Prostate gland (tissue), 2 donors: ENCODE measurements at regions not wholly inside any gene's neighbourhood (a gene's known extent, or its start where the extent isn't known, plus 50 kb on each side); places are given as distances from the start of the nearest gene placed in this dataset.
"Not testable (repeated sequence)": the region's sequence is repeated elsewhere in the genome, so short reads cannot be mapped to it uniquely, and the experiment has no call there.

ENCODE experiments used
- DNase-seq: peaks from one replicate; pipeline ENCODE4 v3.0.0-alpha.2; 2019; ENCODE audit warnings: low spot score
- H3K27ac ChIP-seq, 2 donors: fragments of 200-600 bp; sonication (generic); 2 replicates each; pipeline ENCODE4 v1.5.1; 2017 to 2019
- H3K27me3 ChIP-seq: fragments of 200-600 bp; sonication (generic); replicated peaks from 2 replicates; pipeline ENCODE4 v1.5.1; 2019; ENCODE audit not compliant: insufficient read depth
- H3K36me3 ChIP-seq, 2 donors: fragments of 200-600 bp; sonication (generic); 1 replicate in 1 of 2; 2 replicates in 1 of 2; pipeline versions ENCODE4 v1.5.1 to v1.8.1; 2017 to 2019
- H3K4me1 ChIP-seq: fragments of 200-600 bp; sonication (generic); replicated peaks from 2 replicates; pipeline ENCODE4 v1.5.1; 2019
- H3K4me3 ChIP-seq, 2 donors: fragments of 200-600 bp; sonication (generic); 2 replicates each; pipeline ENCODE4 v1.5.1; 2017 to 2019
- H3K9me3 ChIP-seq: fragments of 200-600 bp; sonication (generic); 2 replicates; pipeline ENCODE4 v1.5.1; 2017
- POLR2A ChIP-seq: fragments of 450-650 bp; IDR thresholded peaks from one replicate; pipeline ENCODE4 v1.6.1; 2016; ENCODE audit warnings: antibody characterized with exemption, mild to moderate bottlenecking
- POLR2AphosphoS5 ChIP-seq: sonication (generic); formaldehyde crosslinking; IDR thresholded peaks from one replicate; pipeline ENCODE4 v1.6.1; 2017; ENCODE audit warnings: antibody characterized with exemption
- WGBS: methylation state at CpG from one replicate; pipeline ENCODE4 v1.1.5; 2018; 5-methylcytosine and 5-hydroxymethylcytosine counted together
- intact Hi-C: fragments of 100-400 bp; cut with DNase I; formaldehyde crosslinking; loops from one replicate; pipeline ENCODE4 v1.14.2; 2022
- TF ChIP-seq, protein P1 (sequence below), 4 experiments: fragments of 200-600 bp in 2 of 4; fragments of 450-650 bp in 2 of 4; sonication (generic) in 2 of 4; IDR thresholded peaks; 1 replicate in 3 of 4; 2 replicates in 1 of 4; pipeline ENCODE4 v1.5.1; 2016 to 2019; ENCODE audit warnings: antibody characterized with exemption in 4 of 4, mild to moderate bottlenecking in 2 of 4, moderate library complexity in 2 of 4

- TF ChIP-seq POLR2A (no peak), POLR2AphosphoS5 (no peak)
- TF ChIP-seq, protein P1, sequence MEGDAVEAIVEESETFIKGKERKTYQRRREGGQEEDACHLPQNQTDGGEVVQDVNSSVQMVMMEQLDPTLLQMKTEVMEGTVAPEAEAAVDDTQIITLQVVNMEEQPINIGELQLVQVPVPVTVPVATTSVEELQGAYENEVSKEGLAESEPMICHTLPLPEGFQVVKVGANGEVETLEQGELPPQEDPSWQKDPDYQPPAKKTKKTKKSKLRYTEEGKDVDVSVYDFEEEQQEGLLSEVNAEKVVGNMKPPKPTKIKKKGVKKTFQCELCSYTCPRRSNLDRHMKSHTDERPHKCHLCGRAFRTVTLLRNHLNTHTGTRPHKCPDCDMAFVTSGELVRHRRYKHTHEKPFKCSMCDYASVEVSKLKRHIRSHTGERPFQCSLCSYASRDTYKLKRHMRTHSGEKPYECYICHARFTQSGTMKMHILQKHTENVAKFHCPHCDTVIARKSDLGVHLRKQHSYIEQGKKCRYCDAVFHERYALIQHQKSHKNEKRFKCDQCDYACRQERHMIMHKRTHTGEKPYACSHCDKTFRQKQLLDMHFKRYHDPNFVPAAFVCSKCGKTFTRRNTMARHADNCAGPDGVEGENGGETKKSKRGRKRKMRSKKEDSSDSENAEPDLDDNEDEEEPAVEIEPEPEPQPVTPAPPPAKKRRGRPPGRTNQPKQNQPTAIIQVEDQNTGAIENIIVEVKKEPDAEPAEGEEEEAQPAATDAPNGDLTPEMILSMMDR (IDR thresholded peaks at IDR 0.05), result no peak
- Histone ChIP-seq H3K9me3 (no peaks in the 10 kb centered on the region), H3K4me1 (no peaks in the 10 kb centered on the region)
Measured at GRCh38 chr14:43790681-43791080, 716.4 kb downstream of the FSCB start.

GRCh38 chr14:43789458-43789857, 717.6 kb downstream of the FSCB start:
- DNase-seq, result no peak
- Histone ChIP-seq H3K27me3 (no peaks in the 10 kb centered on the region), H3K4me1 (no peaks in the 10 kb centered on the region), H3K36me3 (no peaks in the 10 kb centered on the region), H3K9me3 (no peaks in the 10 kb centered on the region), H3K27ac (no peak overlapping the region), H3K4me3 (no peak overlapping the region)
- intact Hi-C loops, result no loop called here
- 84% methylated on average over 2 of the region's 2 CpGs for WGBS
- no peak for TF ChIP-seq POLR2A
- TF ChIP-seq POLR2AphosphoS5, result no peak
- TF ChIP-seq, protein P1 (IDR thresholded peaks at IDR 0.05), result no peak

More at GRCh38 chr14:43790681-43791080, 716.4 kb downstream of the FSCB start:
- no peaks in the 10 kb centered on the region for H3K36me3 ChIP-seq
- WGBS, result 92% methylated on average over 4 of the region's 4 CpGs
- intact Hi-C loops, result no loop called here
- H3K27ac ChIP-seq, result no peak overlapping the region
- H3K4me3 ChIP-seq, result no peak overlapping the region
- no peak for DNase-seq
- H3K27me3 ChIP-seq, result no peaks in the 10 kb centered on the region

GRCh38 chr14:43786066-43786762, 720.9 kb downstream of the FSCB start:
- WGBS, result 84% methylated on average over 13 of the region's 13 CpGs
- H3K4me3 ChIP-seq, result no peak overlapping the region
- intact Hi-C loops, result no loop called here
- no peaks in the 10 kb centered on the region for H3K4me1 ChIP-seq
- no peak overlapping the region for H3K27ac ChIP-seq
- H3K27me3 ChIP-seq, result no peaks in the 10 kb centered on the region
- DNase-seq, result no peak
- H3K9me3 ChIP-seq, result no peaks in the 10 kb centered on the region
- H3K36me3 ChIP-seq, result no peaks in the 10 kb centered on the region
- TF ChIP-seq POLR2AphosphoS5 (no peak), POLR2A (no peak)
- TF ChIP-seq, protein P1 (IDR thresholded peaks at IDR 0.05), result no peak

DNA sequence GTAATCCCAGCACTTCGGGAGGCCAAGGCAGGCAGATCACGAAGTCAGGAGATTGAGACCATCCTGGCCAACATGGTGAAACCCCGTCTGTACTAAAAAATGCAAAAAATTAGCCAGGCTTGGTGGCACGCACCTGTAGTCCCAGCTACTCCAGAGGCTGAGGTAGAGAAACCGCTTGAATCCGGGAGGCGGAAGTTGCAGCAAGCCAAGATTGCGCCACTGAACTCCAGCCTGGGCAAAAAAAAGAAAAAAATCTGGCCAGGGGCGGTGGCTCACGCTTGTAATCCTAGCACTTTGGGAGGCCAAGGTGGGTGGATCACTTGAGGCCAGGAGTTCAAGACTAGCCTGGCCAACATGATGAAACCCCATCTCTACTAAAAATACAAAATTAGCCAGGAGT, 722.7 kb downstream of the FSCB start:
- H3K4me1 ChIP-seq, H3K9me3 ChIP-seq, H3K27me3 ChIP-seq, intact Hi-C loops, H3K36me3 ChIP-seq, H3K4me3 ChIP-seq, DNase-seq, H3K27ac ChIP-seq: not testable (repeated sequence)
- WGBS, result 97% methylated on average over 10 of the region's 10 CpGs

- no peak for TF ChIP-seq POLR2AphosphoS5
- no peak for TF ChIP-seq POLR2A
- TF ChIP-seq, protein P1 (IDR thresholded peaks at IDR 0.05), result no peak
- 74% methylated on average over 2 of the region's 2 CpGs for WGBS
- intact Hi-C loops, result no loop called here
- Histone ChIP-seq H3K4me3 (no peak overlapping the region), H3K36me3 (no peaks in the 10 kb centered on the region), H3K27ac (no peak overlapping the region), H3K4me1 (no peaks in the 10 kb centered on the region), H3K27me3 (no peaks in the 10 kb centered on the region), H3K9me3 (no peaks in the 10 kb centered on the region)
- DNase-seq, result no peak
Measured at GRCh38 chr14:43778937-43779639, 728.0 kb downstream of the FSCB start.
